Calu3 (cell line): ENCODE measurements at regions not wholly inside any gene's neighbourhood (a gene's known extent, or its start where the extent isn't known, plus 50 kb on each side); places are given as distances from the start of the nearest gene placed in this dataset.

Experiments used
- BruUV-seq: library from RNA; stranded (reverse); fragments of 400-500 nt; replicated peaks from 2 replicates; lab custom pipeline; 2021; lab: Mats Ljungman, UMichigan
- CTCF ChIA-PET: fragments of 300-600 bp; sonication (Branson Sonifier 250); formaldehyde crosslinking; loops from one replicate; lab custom pipeline; 2022; ENCODE audit warnings: antibody characterized with exemption; lab: Charles Lee
- DNase-seq: peaks from one replicate; pipeline ENCODE4 v3.0.0; 2022
- H3K27ac Mint-ChIP-seq: one replicate; pipeline ENCODE4 v1.8.0; 2022; ENCODE audit warnings: mixed read lengths; ENCODE audit not compliant: unreplicated experiment
- H3K27me3 Mint-ChIP-seq: one replicate; pipeline ENCODE4 v1.8.0; 2022; ENCODE audit warnings: mixed read lengths; ENCODE audit not compliant: unreplicated experiment
- H3K36me3 Mint-ChIP-seq: one replicate; pipeline ENCODE4 v1.8.0; 2022; ENCODE audit warnings: mild to moderate bottlenecking, moderate library complexity, mixed read lengths; ENCODE audit not compliant: insufficient read depth, unreplicated experiment
- H3K4me1 Mint-ChIP-seq: one replicate; pipeline ENCODE4 v1.8.0; 2022; ENCODE audit warnings: mild to moderate bottlenecking, low read depth, mixed read lengths; ENCODE audit not compliant: unreplicated experiment
- H3K4me3 Mint-ChIP-seq: one replicate; pipeline ENCODE4 v1.8.0; 2022; ENCODE audit warnings: mild to moderate bottlenecking, low read depth, moderate library complexity, mixed read lengths; ENCODE audit not compliant: unreplicated experiment
- H3K9me3 Mint-ChIP-seq: one replicate; pipeline ENCODE4 v1.8.0; 2022; ENCODE audit warnings: low read depth, mixed read lengths; ENCODE audit not compliant: unreplicated experiment
- intact Hi-C: fragments of 100-400 bp; cut with micrococcal nuclease; formaldehyde crosslinking; loops from one replicate; pipeline ENCODE4 v1.10.0; 2022; ENCODE audit not compliant: unreplicated experiment
- TF ChIP-seq, protein P1 (sequence below): fragments of 200-600 bp; IDR thresholded peaks from one replicate; pipeline ENCODE4 v1.8.0; 2022; ENCODE audit warnings: antibody characterized with exemption; ENCODE audit not compliant: unreplicated experiment

GRCh38 chr2:199111458-199111857, 346.3 kb downstream of the SATB2 start:
- DNase-seq: no peak
- CTCF ChIA-PET: no interaction called here
- Mint-ChIP-seq H3K4me1 (no peaks in the 10 kb centered on the region), H3K9me3 (no peaks in the 10 kb centered on the region), H3K27me3 (no peaks in the 10 kb centered on the region), H3K27ac (no peak overlapping the region), H3K36me3 (no peaks in the 10 kb centered on the region), H3K4me3 (no peak overlapping the region)
- intact Hi-C loops: no loop called here
- TF ChIP-seq, protein P1, sequence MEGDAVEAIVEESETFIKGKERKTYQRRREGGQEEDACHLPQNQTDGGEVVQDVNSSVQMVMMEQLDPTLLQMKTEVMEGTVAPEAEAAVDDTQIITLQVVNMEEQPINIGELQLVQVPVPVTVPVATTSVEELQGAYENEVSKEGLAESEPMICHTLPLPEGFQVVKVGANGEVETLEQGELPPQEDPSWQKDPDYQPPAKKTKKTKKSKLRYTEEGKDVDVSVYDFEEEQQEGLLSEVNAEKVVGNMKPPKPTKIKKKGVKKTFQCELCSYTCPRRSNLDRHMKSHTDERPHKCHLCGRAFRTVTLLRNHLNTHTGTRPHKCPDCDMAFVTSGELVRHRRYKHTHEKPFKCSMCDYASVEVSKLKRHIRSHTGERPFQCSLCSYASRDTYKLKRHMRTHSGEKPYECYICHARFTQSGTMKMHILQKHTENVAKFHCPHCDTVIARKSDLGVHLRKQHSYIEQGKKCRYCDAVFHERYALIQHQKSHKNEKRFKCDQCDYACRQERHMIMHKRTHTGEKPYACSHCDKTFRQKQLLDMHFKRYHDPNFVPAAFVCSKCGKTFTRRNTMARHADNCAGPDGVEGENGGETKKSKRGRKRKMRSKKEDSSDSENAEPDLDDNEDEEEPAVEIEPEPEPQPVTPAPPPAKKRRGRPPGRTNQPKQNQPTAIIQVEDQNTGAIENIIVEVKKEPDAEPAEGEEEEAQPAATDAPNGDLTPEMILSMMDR: no peak
- BruUV-seq: no TSS peak

- no TSS peak for BruUV-seq
- Mint-ChIP-seq H3K4me1 (no peaks in the 10 kb centered on the region), H3K9me3 (no peaks in the 10 kb centered on the region), H3K4me3 (no peak overlapping the region), H3K36me3 (no peaks in the 10 kb centered on the region), H3K27ac (no peak overlapping the region), H3K27me3 (no peaks in the 10 kb centered on the region)
- intact Hi-C loops: no loop called here
- TF ChIP-seq, protein P1: no peak
- CTCF ChIA-PET: no interaction called here
- no peak for DNase-seq
Measured at GRCh38 chr2:199108056-199108455, 349.7 kb downstream of the SATB2 start.

- intact Hi-C loops: no loop called here
- Mint-ChIP-seq H3K36me3 (no peaks in the 10 kb centered on the region), H3K4me1 (no peaks in the 10 kb centered on the region), H3K9me3 (no peaks in the 10 kb centered on the region), H3K27me3 (no peaks in the 10 kb centered on the region), H3K27ac (no peak overlapping the region), H3K4me3 (no peak overlapping the region)
- CTCF ChIA-PET: no interaction called here
- BruUV-seq: no TSS peak
- DNase-seq: no peak
- TF ChIP-seq, protein P1: no peak
Measured at GRCh38 chr2:199105826-199106225, 351.9 kb downstream of the SATB2 start.

DNA sequence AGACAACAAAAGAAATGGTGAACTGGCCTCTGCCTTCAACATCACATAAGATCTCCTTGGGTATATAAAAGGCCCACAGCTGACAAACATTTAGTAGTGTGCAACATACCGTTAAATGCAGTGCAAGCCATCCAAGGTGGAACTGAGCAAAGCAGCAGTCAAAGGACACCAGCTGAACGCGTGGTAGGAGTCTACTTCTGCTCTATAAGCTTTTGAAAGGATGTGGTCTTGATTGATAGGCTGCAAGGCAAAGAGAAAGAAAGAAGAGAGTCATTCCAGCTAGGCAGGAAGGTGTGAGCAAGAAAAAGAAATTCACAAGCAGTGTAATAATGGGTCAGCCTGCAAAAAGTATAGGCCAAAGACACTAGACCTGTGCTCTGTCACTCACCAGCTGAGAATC, 356.3 kb downstream of the SATB2 start:
- H3K4me1 Mint-ChIP-seq: no peaks in the 10 kb centered on the region
- no peaks in the 10 kb centered on the region for H3K27me3 Mint-ChIP-seq
- H3K4me3 Mint-ChIP-seq: no peak overlapping the region
- intact Hi-C loops: no loop called here
- no TSS peak for BruUV-seq
- CTCF ChIA-PET: no interaction called here
- TF ChIP-seq, protein P1: no peak
- no peak overlapping the region for H3K27ac Mint-ChIP-seq
- H3K9me3 Mint-ChIP-seq: no peaks in the 10 kb centered on the region
- no peaks in the 10 kb centered on the region for H3K36me3 Mint-ChIP-seq
- DNase-seq: no peak
